ENCODE measurements at regions not wholly inside any gene's neighbourhood (a gene's known extent, or its start where the extent isn't known, plus 50 kb on each side); places are given as distances from the start of the nearest gene placed in this dataset.

DNA sequence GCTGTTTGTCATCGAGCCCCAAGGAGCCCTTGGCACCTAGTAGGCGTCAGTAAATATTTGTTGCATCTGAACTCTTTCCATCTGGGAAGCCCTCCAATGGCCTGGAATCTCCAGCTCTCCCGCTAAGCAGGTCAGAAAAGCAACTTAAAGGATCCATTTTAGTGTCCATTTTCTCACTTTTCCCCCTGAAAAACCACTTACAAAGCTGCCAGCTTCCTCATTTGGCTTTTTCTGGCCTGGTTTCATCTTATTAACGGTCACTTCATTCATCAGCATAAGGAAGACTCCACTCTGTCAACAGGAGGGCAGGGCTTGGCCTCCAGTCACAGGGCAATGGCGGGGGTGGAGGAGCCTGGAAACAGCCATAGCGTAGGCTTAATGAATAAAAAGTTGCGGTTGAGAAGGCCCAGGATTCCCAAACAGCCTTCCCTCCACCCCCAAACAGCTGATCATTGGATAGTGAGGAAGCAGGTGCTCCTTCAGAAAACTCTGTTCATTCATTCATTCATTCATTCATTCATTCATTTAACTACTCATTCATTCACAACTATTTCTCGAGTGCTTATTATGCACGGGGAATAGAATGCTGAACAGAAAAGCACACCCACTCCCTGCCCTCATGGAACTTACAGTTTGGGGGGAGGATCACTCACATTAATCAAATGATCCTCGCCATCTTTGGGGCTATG is 104.5 kb upstream of the RCN1 start:
- no peak overlapping the region for H3K9ac ChIP-seq (ENCODE audit: control insufficient read depth, extremely low read depth, insufficient read depth, low read length)
- H3K9me1 ChIP-seq (ENCODE audit: control insufficient read depth, extremely low read depth, insufficient read depth, low read length): no peaks in the 10 kb centered on the region
- no peaks in the 10 kb centered on the region for H3K9me3 ChIP-seq (ENCODE audit: control insufficient read depth, low read depth, low read length)
- no peak overlapping the region for H3K4me3 ChIP-seq (ENCODE audit: control insufficient read depth in 2 of 3, extremely low read depth in 1 of 3, insufficient read depth in 2 of 3, low read depth in 1 of 3, low read length in 3 of 3)
- H4K20me1 ChIP-seq (ENCODE audit: control insufficient read depth, extremely low read depth, insufficient read depth, low read length): no peaks in the 10 kb centered on the region
- H3K79me2 ChIP-seq (ENCODE audit: control insufficient read depth, insufficient read depth, low read length): no peaks in the 10 kb centered on the region
- DNase-seq (ENCODE audit: low read depth, low spot score): no peak
- H3K27ac ChIP-seq (ENCODE audit: control insufficient read depth, insufficient read depth, low read length): no peak overlapping the region
- H3K4me1 ChIP-seq (ENCODE audit: control insufficient read depth, extremely low read depth, insufficient read depth, low read length): no peaks in the 10 kb centered on the region
- H2AFZ ChIP-seq (ENCODE audit: control insufficient read depth, low read length): no peak overlapping the region
- dilution Hi-C loops (cut with MboI; ENCODE audit: extremely low pct_ligation_motif_present, low sequenced_read_pairs): no loop called here
- H3K36me3 ChIP-seq (ENCODE audit: control insufficient read depth in 2 of 2, extremely low read depth in 1 of 2, insufficient read depth in 2 of 2, low read length in 2 of 2): no peaks in the 10 kb centered on the region
- no peak for FAIRE-seq
- TF ChIP-seq CTCF (optimal IDR thresholded peaks at IDR 0.05 in 1 of 3, IDR thresholded peaks at IDR 0.05 in 1 of 3, conservative IDR thresholded peaks at IDR 0.05 in 1 of 3; ENCODE audit: extremely low read depth in 1 of 3, insufficient read depth in 2 of 3, low read length in 3 of 3) (no peak), EZH2 (IDR thresholded peaks at IDR 0.05; ENCODE audit: low read length) (no peak)
- H3K4me2 ChIP-seq (ENCODE audit: control insufficient read depth, extremely low read depth, insufficient read depth, low read depth, low read length): no peak overlapping the region
- peaks cover 32% of the 10 kb centered on the region for H3K27me3 ChIP-seq (ENCODE audit: control insufficient read depth, extremely low read depth, insufficient read depth, low read length)

- H3K9me1 ChIP-seq (ENCODE audit: control insufficient read depth, extremely low read depth, insufficient read depth, low read length): no peaks in the 10 kb centered on the region
- H3K27me3 ChIP-seq (ENCODE audit: control insufficient read depth, extremely low read depth, insufficient read depth, low read length): peaks cover 7% of the 10 kb centered on the region
- TF ChIP-seq CTCF (optimal IDR thresholded peaks at IDR 0.05 in 1 of 3, IDR thresholded peaks at IDR 0.05 in 1 of 3, conservative IDR thresholded peaks at IDR 0.05 in 1 of 3; ENCODE audit: extremely low read depth in 1 of 3, insufficient read depth in 2 of 3, low read length in 3 of 3): no peak
- TF ChIP-seq EZH2 (IDR thresholded peaks at IDR 0.05; ENCODE audit: low read length): no peak
- FAIRE-seq (no peak), DNase-seq (ENCODE audit: low read depth, low spot score) (no peak)
- no peak overlapping the region for H3K9ac ChIP-seq (ENCODE audit: control insufficient read depth, extremely low read depth, insufficient read depth, low read length)
- H3K36me3 ChIP-seq (ENCODE audit: control insufficient read depth in 2 of 2, extremely low read depth in 1 of 2, insufficient read depth in 2 of 2, low read length in 2 of 2): no peaks in the 10 kb centered on the region
- H3K4me2 ChIP-seq (ENCODE audit: control insufficient read depth, extremely low read depth, insufficient read depth, low read depth, low read length): no peak overlapping the region
- H3K79me2 ChIP-seq (ENCODE audit: control insufficient read depth, insufficient read depth, low read length): no peaks in the 10 kb centered on the region
- H3K9me3 ChIP-seq (ENCODE audit: control insufficient read depth, low read depth, low read length): no peaks in the 10 kb centered on the region
- dilution Hi-C loops (cut with MboI; ENCODE audit: extremely low pct_ligation_motif_present, low sequenced_read_pairs): no loop called here
- H3K27ac ChIP-seq (ENCODE audit: control insufficient read depth, insufficient read depth, low read length): no peak overlapping the region
- H4K20me1 ChIP-seq (ENCODE audit: control insufficient read depth, extremely low read depth, insufficient read depth, low read length): no peaks in the 10 kb centered on the region
- H3K4me1 ChIP-seq (ENCODE audit: control insufficient read depth, extremely low read depth, insufficient read depth, low read length): no peaks in the 10 kb centered on the region
- no peak overlapping the region for H2AFZ ChIP-seq (ENCODE audit: control insufficient read depth, low read length)
- no peak overlapping the region for H3K4me3 ChIP-seq (ENCODE audit: control insufficient read depth in 2 of 3, extremely low read depth in 1 of 3, insufficient read depth in 2 of 3, low read depth in 1 of 3, low read length in 3 of 3)
Observed at GRCh38 chr11:31981457-31981856, 109.4 kb upstream of the RCN1 start.
